ENCODE measurements at regions not wholly inside any gene's neighbourhood (a gene's known extent, or its start where the extent isn't known, plus 50 kb on each side); places are given as distances from the start of the nearest gene placed in this dataset.

DNA sequence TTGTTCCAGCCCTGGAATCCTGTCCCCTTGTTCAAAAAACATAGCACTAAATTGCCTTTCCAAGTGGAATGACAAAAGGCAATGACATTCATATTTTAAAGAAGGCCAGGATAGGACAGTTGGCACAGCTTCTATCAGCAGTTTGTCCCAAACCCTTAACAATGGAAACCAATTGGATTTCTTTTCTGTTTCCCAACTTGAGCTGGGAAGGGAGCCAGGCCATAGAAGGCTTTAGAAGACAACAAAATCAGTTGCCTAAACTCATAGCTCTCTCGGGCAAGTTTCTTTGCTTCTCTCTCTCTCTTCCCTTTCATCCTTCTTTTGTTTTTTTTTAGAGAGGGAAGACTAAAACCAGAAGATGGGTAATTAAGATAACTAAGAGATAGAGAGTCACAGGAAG, 227.7 kb upstream of the TPRG1 start:
- TF ChIP-seq, protein P1, sequence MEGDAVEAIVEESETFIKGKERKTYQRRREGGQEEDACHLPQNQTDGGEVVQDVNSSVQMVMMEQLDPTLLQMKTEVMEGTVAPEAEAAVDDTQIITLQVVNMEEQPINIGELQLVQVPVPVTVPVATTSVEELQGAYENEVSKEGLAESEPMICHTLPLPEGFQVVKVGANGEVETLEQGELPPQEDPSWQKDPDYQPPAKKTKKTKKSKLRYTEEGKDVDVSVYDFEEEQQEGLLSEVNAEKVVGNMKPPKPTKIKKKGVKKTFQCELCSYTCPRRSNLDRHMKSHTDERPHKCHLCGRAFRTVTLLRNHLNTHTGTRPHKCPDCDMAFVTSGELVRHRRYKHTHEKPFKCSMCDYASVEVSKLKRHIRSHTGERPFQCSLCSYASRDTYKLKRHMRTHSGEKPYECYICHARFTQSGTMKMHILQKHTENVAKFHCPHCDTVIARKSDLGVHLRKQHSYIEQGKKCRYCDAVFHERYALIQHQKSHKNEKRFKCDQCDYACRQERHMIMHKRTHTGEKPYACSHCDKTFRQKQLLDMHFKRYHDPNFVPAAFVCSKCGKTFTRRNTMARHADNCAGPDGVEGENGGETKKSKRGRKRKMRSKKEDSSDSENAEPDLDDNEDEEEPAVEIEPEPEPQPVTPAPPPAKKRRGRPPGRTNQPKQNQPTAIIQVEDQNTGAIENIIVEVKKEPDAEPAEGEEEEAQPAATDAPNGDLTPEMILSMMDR (IDR thresholded peaks at IDR 0.05): no peak
- intact Hi-C loops (cut with DNase I): loop anchor here in 3 of 10 donors (10.0 kb wide), 5 partner anchors 259 to 599 kb away; no protein-coding TSS in a partner anchor
- ATAC-seq (no peak), DNase-seq (no peak)
- Histone ChIP-seq H3K4me3 (no peak overlapping the region), H3K27me3 (no peaks in the 10 kb centered on the region), H3K4me1 (peaks cover 18 to 96% (median 30%) of the 10 kb centered on the region in 9 donors), H3K9me3 (no peaks in the 10 kb centered on the region), H3K36me3 (no peaks in the 10 kb centered on the region), H3K27ac (peak overlapping the region in 3 of 10 donors; percentile 8 to 57 (median 21))
- WGBS, 2 donors: 55 to 70% methylated on average over 1 of the region's 1 CpG

DNA sequence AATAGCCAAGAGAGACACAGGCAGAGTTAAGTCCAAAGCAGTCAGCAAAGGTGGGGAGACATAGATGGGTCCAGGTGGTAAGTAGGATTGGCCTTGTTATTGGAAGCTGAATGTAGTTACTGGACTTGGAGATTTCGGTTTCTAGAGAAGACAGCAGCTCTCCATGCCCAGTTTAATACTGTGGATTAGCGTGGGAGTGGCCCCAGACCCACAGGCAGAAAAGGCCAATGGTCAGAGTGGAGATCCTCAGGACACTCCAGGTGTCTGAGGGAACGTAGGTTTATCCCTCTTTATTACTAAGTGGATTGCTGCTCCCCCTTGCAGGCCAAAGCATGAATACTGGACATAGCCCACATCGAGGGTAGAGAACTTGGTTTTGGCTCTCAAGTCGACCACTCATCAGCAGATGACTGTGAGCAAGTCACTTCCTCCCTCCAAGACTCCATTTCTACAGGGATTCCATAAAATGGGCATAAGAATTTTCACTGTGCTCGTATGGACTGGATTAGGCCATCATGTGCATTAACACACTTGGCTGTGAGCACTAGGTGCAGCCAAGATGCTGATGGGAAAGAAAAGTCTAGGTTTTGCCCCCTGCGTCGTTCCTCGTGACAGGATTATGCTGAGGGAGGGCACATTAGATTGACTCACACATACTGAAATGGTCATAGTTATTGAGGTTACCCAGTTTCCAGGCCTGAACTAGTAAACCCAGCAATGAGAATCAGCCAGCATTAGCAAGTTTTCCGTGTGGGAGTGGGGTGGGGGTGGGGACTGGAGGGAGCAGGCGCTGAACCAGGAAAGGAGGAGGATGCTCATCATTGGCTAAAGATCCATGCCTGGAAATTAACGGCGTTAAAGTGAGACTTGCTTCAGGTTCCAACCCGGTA, 225.2 kb upstream of the TPRG1 start:
- Histone ChIP-seq H3K36me3 (no peaks in the 10 kb centered on the region), H3K9me3 (no peaks in the 10 kb centered on the region), H3K4me1 (peaks cover 22 to 97% (median 45%) of the 10 kb centered on the region in 9 donors), H3K27ac (peak overlapping the region; percentile 84 to 98 (median 96)), H3K27me3 (no peaks in the 10 kb centered on the region), H3K4me3 (peak overlapping the region in 9 of 10 donors; percentile 27 to 56 (median 52))
- intact Hi-C loops (cut with DNase I): loop anchor here in 4 of 10 donors (5.0 to 10.0 kb wide), 10 partner anchors 59 to 894 kb away; no protein-coding TSS in a partner anchor
- TF ChIP-seq, protein P1 (IDR thresholded peaks at IDR 0.05): no peak
- ATAC-seq (peak in 3 of 8 donors; percentile 0 to 6 (median 2)), DNase-seq (no peak)
- 59% methylated on average over 14 of the region's 14 CpGs for WGBS, 2 donors

DNA sequence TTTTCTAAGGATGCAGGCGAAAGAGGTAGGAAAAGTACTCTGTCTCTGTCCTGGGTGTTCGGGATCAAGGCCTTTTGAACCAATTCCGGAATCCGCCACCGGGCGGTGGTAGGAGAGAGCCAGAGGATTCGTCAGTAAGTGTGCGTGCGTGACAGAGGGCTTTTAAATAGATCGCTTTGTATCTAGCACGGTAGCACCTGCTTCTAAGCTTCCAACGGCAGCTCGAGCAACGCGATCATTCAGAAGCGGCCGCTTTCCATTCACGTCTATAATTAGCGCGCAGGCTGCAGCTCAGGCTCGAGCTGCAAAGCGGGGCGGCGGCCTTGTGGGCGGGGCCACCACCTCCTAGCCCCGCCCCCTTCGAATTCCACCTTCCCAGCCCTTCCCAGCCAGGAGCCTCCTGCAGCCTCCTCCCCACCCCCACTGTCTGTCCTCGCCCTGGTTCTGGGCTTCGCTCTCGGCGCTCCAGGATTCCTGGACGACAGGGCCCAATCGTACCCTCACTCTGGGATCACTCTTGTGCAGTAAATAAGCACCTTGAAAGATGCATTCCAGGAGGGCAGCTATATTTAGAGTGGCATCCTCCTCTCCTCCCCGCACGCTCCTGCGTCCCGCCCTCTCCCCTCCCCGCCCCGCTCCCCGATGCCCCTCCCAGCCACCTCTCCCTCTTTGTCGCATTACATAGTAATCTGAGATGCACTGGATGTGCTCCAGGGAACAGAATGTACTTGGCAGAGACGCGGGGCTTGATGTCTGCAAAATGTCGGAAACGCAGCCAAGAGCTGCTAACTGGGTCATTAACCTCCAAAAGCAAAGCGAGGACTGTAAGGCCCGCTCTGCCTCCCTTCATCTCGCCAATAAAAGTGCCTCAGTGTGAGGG, 224.1 kb upstream of the TPRG1 start:
- Histone ChIP-seq H3K27me3 (no peaks in the 10 kb centered on the region), H3K36me3 (no peaks in the 10 kb centered on the region), H3K27ac (peak overlapping the region; percentile 88 to 99 (median 97)), H3K4me3 (peak overlapping the region in 9 of 10 donors; percentile 27 to 56 (median 52)), H3K4me1 (peaks cover 22 to 95% (median 45%) of the 10 kb centered on the region in 9 donors), H3K9me3 (no peaks in the 10 kb centered on the region)
- intact Hi-C loops (cut with DNase I): loop anchor here in 5 of 10 donors (1.0 to 10.0 kb wide), 17 partner anchors 60 to 1209 kb away; partner anchors contain the start of gene BCL6 (in 1 of the 5)
- DNase-seq: peak; percentile 91 to 97
- WGBS, 2 donors: 2 to 3% methylated on average over 47 to 48 of the region's 48 CpGs
- peak; percentile 88 to 95 (median 93) for ATAC-seq
- TF ChIP-seq, protein P1 (IDR thresholded peaks at IDR 0.05): peak in 8 of 9 donors; percentile 22 to 57 (median 36)
